HepG2 (cell line): ENCODE measurements at regions not wholly inside any gene's neighbourhood (a gene's known extent, or its start where the extent isn't known, plus 50 kb on each side); places are given as distances from the start of the nearest gene placed in this dataset.

ENCODE experiments used
- ATAC-seq: fragments of 200-7000 bp; cut with Tn5 transposase; 3 replicates; pipeline ENCODE4 v1.9.1; 2020; ENCODE audit warnings: mild to moderate bottlenecking, moderate library complexity
- BruUV-seq: library from RNA; stranded (reverse); fragments of 400-500 nt; replicated peaks from 2 replicates; lab custom pipeline; 2021; lab: Mats Ljungman, UMichigan
- CTCF ChIA-PET: fragments of 300-600 bp; formaldehyde crosslinking; extraction: SDS; loops from one replicate; lab custom pipeline; 2021; ENCODE audit warnings: low total read pairs, inconsistent platforms, low intra/inter-chr PET ratio; lab: Yijun Ruan, JAX
- POLR2A ChIA-PET: fragments of 350-600 bp; sonication (Branson Sonifier 250); formaldehyde crosslinking; loops from one replicate; lab custom pipeline; 2020; ENCODE audit warnings: antibody characterized with exemption, inconsistent platforms; lab: Yijun Ruan, JAX
- DNase-seq: peaks from one replicate; pipeline ENCODE4 v3.0.0-alpha.2; 2015; ENCODE audit warnings: low spot score
- FAIRE-seq: peaks from 3 replicates; lab custom pipeline; 2011; peaks lifted over from hg19 to GRCh38; lab: Jason Lieb, UNC
- H2AFZ ChIP-seq: one replicate; pipeline ENCODE4 v1.6.1; 2011; ENCODE audit warnings: low read length, inconsistent platforms
- H3K27ac ChIP-seq: fragments of 300-600 bp; 3 replicates; pipeline ENCODE4 v1.8.0; 2011; ENCODE audit warnings: mixed run types, mild to moderate bottlenecking, mixed read lengths, low read length, inconsistent platforms; ENCODE audit not compliant: insufficient read depth; ENCODE audit errors: extremely low read length
- H3K27me3 ChIP-seq, 2 experiments: fragments of 200-600 bp in 1 of 2; 2 replicates in 1 of 2; 3 replicates in 1 of 2; pipeline versions ENCODE4 v1.6.0 to v1.8.0; 2011; ENCODE audit warnings: low read length in 2 of 2, mild to moderate bottlenecking in 2 of 2, moderate library complexity in 2 of 2, inconsistent platforms in 1 of 2; ENCODE audit not compliant: insufficient read depth in 2 of 2, control insufficient read depth in 1 of 2
- H3K36me3 ChIP-seq, 2 experiments: fragments of 200-600 bp in 1 of 2; replicated peaks in 1 of 2; 2 replicates in 1 of 2; 3 replicates in 1 of 2; pipeline versions ENCODE4 v1.5.1 to v1.8.0; 2011; ENCODE audit warnings: low read length in 2 of 2, inconsistent platforms in 1 of 2; ENCODE audit not compliant: insufficient read depth in 2 of 2, control insufficient read depth in 1 of 2
- H3K4me1 ChIP-seq: 2 replicates; pipeline ENCODE4 v1.5.1; 2012; ENCODE audit warnings: low read length, inconsistent platforms; ENCODE audit not compliant: insufficient read depth
- H3K4me2 ChIP-seq: 2 replicates; pipeline ENCODE4 v1.6.0; 2011; ENCODE audit warnings: low read depth, low read length, inconsistent platforms
- H3K4me3 ChIP-seq, 3 experiments: fragments of 200-600 bp in 1 of 3; sonication (generic), shearing (Covaris generic) in 1 of 3; replicated peaks in 1 of 3; 2 replicates each; pipeline ENCODE4 v1.5.1; 2011 to 2016; ENCODE audit warnings: low read length in 3 of 3, inconsistent platforms in 2 of 3, low read depth in 2 of 3, mild to moderate bottlenecking in 2 of 3, control low read depth in 1 of 3, mixed read lengths in 1 of 3; ENCODE audit not compliant: insufficient read depth in 1 of 3
- H3K79me2 ChIP-seq: one replicate; pipeline ENCODE4 v1.6.1; 2011; ENCODE audit warnings: low read length, inconsistent platforms; ENCODE audit not compliant: insufficient read depth
- H3K9ac ChIP-seq: 2 replicates; pipeline ENCODE4 v1.6.0; 2011; ENCODE audit warnings: mild to moderate bottlenecking, low read depth, low read length, inconsistent platforms; ENCODE audit not compliant: insufficient read depth
- H3K9me3 ChIP-seq: 2 replicates; pipeline ENCODE4 v1.5.1; 2012; ENCODE audit warnings: mild to moderate bottlenecking, low read length
- H4K20me1 ChIP-seq: 2 replicates; pipeline ENCODE4 v1.6.0; 2011; ENCODE audit warnings: inconsistent platforms, mild to moderate bottlenecking, low read length, moderate library complexity; ENCODE audit not compliant: insufficient read depth
- CBX2 ChIP-seq, 2 experiments: fragments of 200-600 bp in 1 of 2; sonication (generic); formaldehyde crosslinking in 1 of 2; IDR thresholded peaks; 2 replicates each; pipeline versions ENCODE4 v1.7.0 to v1.8.1; 2018 to 2022; ENCODE audit warnings: low read depth in 2 of 2, low read length in 1 of 2, mild to moderate bottlenecking in 1 of 2, missing genetic modification reagents in 1 of 2
- CBX5 ChIP-seq: sonication (generic); formaldehyde crosslinking; IDR thresholded peaks from 2 replicates; pipeline ENCODE4 v1.4.0; 2020; ENCODE audit warnings: missing genetic modification reagents, borderline replicate concordance
- GLI4 ChIP-seq: sonication (generic); formaldehyde crosslinking; IDR thresholded peaks from 2 replicates; pipeline ENCODE4 v1.5.1; 2020; ENCODE audit warnings: missing genetic modification reagents, mild to moderate bottlenecking, moderate library complexity, borderline replicate concordance
- IRX3 ChIP-seq: sonication (generic); formaldehyde crosslinking; IDR thresholded peaks from 2 replicates; pipeline ENCODE4 v1.8.1; 2023; ENCODE audit warnings: mild to moderate bottlenecking, low read depth, missing genetic modification reagents, borderline replicate concordance
- SALL1 ChIP-seq: sonication (generic); formaldehyde crosslinking; IDR thresholded peaks from 2 replicates; pipeline ENCODE4 v1.8.0; 2022; ENCODE audit warnings: mild to moderate bottlenecking, missing genetic modification reagents
- ZNF296 ChIP-seq: sonication (generic); formaldehyde crosslinking; conservative IDR thresholded peaks from 2 replicates; pipeline ENCODE4 v1.5.0; 2020; ENCODE audit warnings: mild to moderate bottlenecking, missing genetic modification reagents
- WGBS: methylation state at CpG from one replicate; pipeline ENCODE4 v1.1.6; 2017; ENCODE audit warnings: low lambda C conversion rate; 5-methylcytosine and 5-hydroxymethylcytosine counted together
- in situ Hi-C: cut with HindIII; loops from 2 replicates; pipeline ENCODE4 v1.10.0; 2017; ENCODE audit warnings: low pct_unique_long_range_greater_than_20kb; ENCODE audit not compliant: extremely low pct_ligation_motif_present
- intact Hi-C: fragments of 100-400 bp; cut with micrococcal nuclease; formaldehyde crosslinking; loops from one replicate; pipeline ENCODE4 v1.10.0; 2022; ENCODE audit not compliant: unreplicated experiment
- TF ChIP-seq, protein P1 (sequence below): fragments of 450-650 bp; IDR thresholded peaks from 2 replicates; pipeline ENCODE4 v1.6.1; 2017
- TF ChIP-seq, protein P2 (sequence below): sonication (generic); formaldehyde crosslinking; conservative IDR thresholded peaks from 2 replicates; pipeline ENCODE4 v1.4.0; 2020; ENCODE audit warnings: missing genetic modification reagents

DNA sequence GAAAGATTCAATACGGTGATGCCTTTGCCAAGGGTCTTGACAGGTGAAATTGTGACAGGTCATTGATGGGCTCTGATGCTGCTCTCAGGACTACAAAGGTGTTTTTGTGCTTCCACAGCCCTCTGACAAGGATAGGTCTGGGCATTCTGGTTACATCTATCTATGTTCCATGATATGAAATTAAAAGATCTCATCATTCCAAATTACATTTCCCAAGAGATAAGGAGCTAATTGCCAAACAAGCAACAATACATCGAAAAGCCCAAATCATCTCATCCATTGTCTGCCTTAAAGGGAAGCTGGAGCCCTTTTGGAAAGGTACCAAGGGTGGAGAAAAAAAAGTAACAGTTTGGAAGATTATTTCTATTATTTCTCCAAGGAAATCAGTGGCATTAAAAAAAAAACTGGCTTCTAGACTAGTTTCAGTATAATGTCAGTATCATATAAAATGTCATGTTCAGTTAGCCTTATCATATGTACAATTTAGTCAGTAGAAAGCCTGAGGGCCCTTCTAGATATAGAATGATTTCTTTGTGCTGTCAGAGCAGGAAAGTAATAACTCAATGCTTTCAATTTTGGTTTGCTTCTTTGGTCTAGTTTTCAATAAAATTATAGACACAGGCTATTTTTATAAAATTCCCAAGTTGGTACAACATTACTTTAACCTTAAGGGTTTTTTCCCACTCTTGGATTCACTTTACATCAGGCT is 224.5 kb upstream of the GPRIN3 start:
- Histone ChIP-seq H3K36me3 (no peaks in the 10 kb centered on the region), H4K20me1 (no peaks in the 10 kb centered on the region), H3K9me3 (no peaks in the 10 kb centered on the region), H3K27me3 (no peaks in the 10 kb centered on the region), H3K79me2 (no peaks in the 10 kb centered on the region), H2AFZ (no peak overlapping the region), H3K4me1 (no peaks in the 10 kb centered on the region), H3K4me2 (no peak overlapping the region), H3K27ac (no peak overlapping the region), H3K4me3 (no peak overlapping the region), H3K9ac (no peak overlapping the region)
- TF ChIP-seq, protein P1, sequence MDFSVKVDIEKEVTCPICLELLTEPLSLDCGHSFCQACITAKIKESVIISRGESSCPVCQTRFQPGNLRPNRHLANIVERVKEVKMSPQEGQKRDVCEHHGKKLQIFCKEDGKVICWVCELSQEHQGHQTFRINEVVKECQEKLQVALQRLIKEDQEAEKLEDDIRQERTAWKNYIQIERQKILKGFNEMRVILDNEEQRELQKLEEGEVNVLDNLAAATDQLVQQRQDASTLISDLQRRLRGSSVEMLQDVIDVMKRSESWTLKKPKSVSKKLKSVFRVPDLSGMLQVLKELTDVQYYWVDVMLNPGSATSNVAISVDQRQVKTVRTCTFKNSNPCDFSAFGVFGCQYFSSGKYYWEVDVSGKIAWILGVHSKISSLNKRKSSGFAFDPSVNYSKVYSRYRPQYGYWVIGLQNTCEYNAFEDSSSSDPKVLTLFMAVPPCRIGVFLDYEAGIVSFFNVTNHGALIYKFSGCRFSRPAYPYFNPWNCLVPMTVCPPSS: no peak
- TF ChIP-seq SALL1 (CRISPR knock-in tag): no peak
- ATAC-seq (no peak), DNase-seq (no peak), FAIRE-seq (no peak)
- CTCF ChIA-PET: no interaction called here
- 2% methylated on average over 2 of the region's 2 CpGs for WGBS
- no TSS peak for BruUV-seq
- intact Hi-C loops (no loop called here), in situ Hi-C loops (no loop called here)
- POLR2A ChIA-PET: no interaction called here

DNA sequence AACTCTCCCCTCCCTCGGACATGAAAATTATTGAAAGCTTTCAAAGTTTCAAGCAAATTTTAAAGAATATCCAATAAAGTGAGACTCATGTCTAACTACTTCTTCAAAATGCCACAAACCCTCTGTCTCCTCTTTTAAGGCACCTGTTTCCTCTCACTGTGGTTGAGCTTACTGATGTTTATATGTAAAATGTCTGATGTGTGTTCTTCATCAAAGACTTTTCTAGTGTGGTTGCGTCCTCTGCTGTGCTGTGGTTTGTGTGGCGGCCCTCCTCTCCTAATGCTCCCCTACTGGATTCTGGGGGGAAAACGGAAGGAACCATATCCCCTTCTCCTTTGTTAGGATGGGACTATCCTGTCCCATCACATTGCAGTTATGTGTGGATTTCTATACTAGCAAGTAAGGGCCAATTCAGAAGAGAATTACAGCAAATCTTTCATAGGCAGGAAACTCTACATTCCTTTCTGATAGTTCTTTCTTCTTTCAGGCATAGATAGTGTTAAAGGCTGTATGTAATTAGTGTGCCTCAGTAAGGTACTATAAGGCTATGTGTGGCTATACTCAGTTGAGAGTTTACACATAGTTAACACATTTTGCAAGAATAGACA is 221.0 kb upstream of the GPRIN3 start:
- no peak overlapping the region for H2AFZ ChIP-seq
- no peak overlapping the region for H3K4me2 ChIP-seq
- H3K27me3 ChIP-seq: no peaks in the 10 kb centered on the region
- no peaks in the 10 kb centered on the region for H3K79me2 ChIP-seq
- WGBS: 4% methylated on average over 4 of the region's 4 CpGs
- DNase-seq (no peak), ATAC-seq (no peak)
- in situ Hi-C loops (no loop called here), intact Hi-C loops (no loop called here)
- no peaks in the 10 kb centered on the region for H3K36me3 ChIP-seq
- no peaks in the 10 kb centered on the region for H3K4me1 ChIP-seq
- H3K9me3 ChIP-seq: no peaks in the 10 kb centered on the region
- H3K9ac ChIP-seq: no peak overlapping the region
- ChIA-PET CTCF (no interaction called here), POLR2A (no interaction called here)
- H4K20me1 ChIP-seq: no peaks in the 10 kb centered on the region
- H3K4me3 ChIP-seq: no peak overlapping the region
- TF ChIP-seq IRX3 (CRISPR knock-in tag) (no peak), CBX2 (IDR thresholded peaks at IDR 0.05; ENCODE audit: low read depth, low read length) (no peak), CBX2 (CRISPR knock-in tag; IDR thresholded peaks at IDR 0.05; ENCODE audit: low read depth) (no peak), CBX5 (CRISPR knock-in tag) (no peak), ZNF296 (CRISPR knock-in tag) (no peak), GLI4 (CRISPR knock-in tag) (no peak)
- TF ChIP-seq, protein P2, sequence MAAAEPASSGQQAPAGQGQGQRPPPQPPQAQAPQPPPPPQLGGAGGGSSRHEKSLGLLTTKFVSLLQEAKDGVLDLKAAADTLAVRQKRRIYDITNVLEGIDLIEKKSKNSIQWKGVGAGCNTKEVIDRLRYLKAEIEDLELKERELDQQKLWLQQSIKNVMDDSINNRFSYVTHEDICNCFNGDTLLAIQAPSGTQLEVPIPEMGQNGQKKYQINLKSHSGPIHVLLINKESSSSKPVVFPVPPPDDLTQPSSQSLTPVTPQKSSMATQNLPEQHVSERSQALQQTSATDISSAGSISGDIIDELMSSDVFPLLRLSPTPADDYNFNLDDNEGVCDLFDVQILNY: no peak
- TF ChIP-seq, all 625 proteins: peak for 0
- BruUV-seq: no TSS peak
- no peak for FAIRE-seq
- H3K27ac ChIP-seq: no peak overlapping the region
